Transverse colon (tissue), 4 donors: ENCODE measurements at regions not wholly inside any gene's neighbourhood (a gene's known extent, or its start where the extent isn't known, plus 50 kb on each side); places are given as distances from the start of the nearest gene placed in this dataset.

Source experiments
- CTCF ChIP-seq, 5 experiments: fragments of 200-600 bp in 3 of 5; fragments of 450-650 bp in 2 of 5; sonication (generic) in 3 of 5; IDR thresholded peaks; 1 replicate in 2 of 5; 2 replicates in 3 of 5; pipeline ENCODE4 v1.5.1; 2016 to 2017; ENCODE audit warnings: antibody characterized with exemption in 5 of 5, inconsistent platforms in 3 of 5, mild to moderate bottlenecking in 2 of 5, moderate library complexity in 1 of 5
- EP300 ChIP-seq: sonication (generic); formaldehyde crosslinking; IDR thresholded peaks from one replicate; pipeline ENCODE4 v1.6.1; 2017; ENCODE audit warnings: antibody characterized with exemption, low read depth
- POLR2AphosphoS5 ChIP-seq, 3 donors: sonication (generic); formaldehyde crosslinking; IDR thresholded peaks; one replicate each; pipeline ENCODE4 v1.6.1; 2016; ENCODE audit warnings: antibody characterized with exemption in 3 of 3

GRCh38 chr10:9654261-9654660, 1363.4 kb upstream of the CELF2 start:
- TF ChIP-seq CTCF (IDR thresholded peaks at IDR 0.05), result no peak
- no peak for TF ChIP-seq EP300
- TF ChIP-seq POLR2AphosphoS5 (IDR thresholded peaks at IDR 0.05), result no peak
